Ishikawa (cell line): ENCODE measurements at regions not wholly inside any gene's neighbourhood (a gene's known extent, or its start where the extent isn't known, plus 50 kb on each side); places are given as distances from the start of the nearest gene placed in this dataset.

Experiments
- CEBPB ChIP-seq: IDR thresholded peaks from 2 replicates; pipeline ENCODE4 v1.6.1; 2012
- CREB1 ChIP-seq: IDR thresholded peaks from 2 replicates; pipeline ENCODE4 v1.6.1; 2012; ENCODE audit warnings: low read depth
- EP300 ChIP-seq: IDR thresholded peaks from 2 replicates; pipeline ENCODE4 v1.6.1; 2012; ENCODE audit warnings: borderline replicate concordance
- FOXM1 ChIP-seq: IDR thresholded peaks from 2 replicates; pipeline ENCODE4 v1.6.1; 2012; ENCODE audit warnings: low read depth, borderline replicate concordance
- MAX ChIP-seq: IDR thresholded peaks from 2 replicates; pipeline ENCODE4 v1.6.1; 2012
- NFIC ChIP-seq: IDR thresholded peaks from 2 replicates; pipeline ENCODE4 v1.6.1; 2012
- RAD21 ChIP-seq: IDR thresholded peaks from 2 replicates; pipeline ENCODE4 v1.6.1; 2012; ENCODE audit warnings: low read depth
- REST ChIP-seq: IDR thresholded peaks from 2 replicates; pipeline ENCODE4 v1.6.1; 2012; ENCODE audit warnings: low read depth, mild to moderate bottlenecking
- TAF1 ChIP-seq: IDR thresholded peaks from 2 replicates; pipeline ENCODE4 v1.6.1; 2012; ENCODE audit warnings: low read depth, mild to moderate bottlenecking
- TEAD4 ChIP-seq: IDR thresholded peaks from 2 replicates; pipeline ENCODE4 v1.6.1; 2012
- YY1 ChIP-seq: IDR thresholded peaks from 2 replicates; pipeline ENCODE4 v1.6.1; 2012; ENCODE audit warnings: low read depth
- ZBTB7A ChIP-seq: IDR thresholded peaks from 2 replicates; pipeline ENCODE4 v1.6.1; 2012; ENCODE audit warnings: low read depth

- no peak for TF ChIP-seq CREB1
- TF ChIP-seq REST, result no peak
- TF ChIP-seq FOXM1, result no peak
- TF ChIP-seq EP300, result no peak
- TF ChIP-seq RAD21, result peak; percentile 59
- TF ChIP-seq MAX, result no peak
- TF ChIP-seq TAF1, result no peak
- no peak for TF ChIP-seq ZBTB7A
- no peak for TF ChIP-seq YY1
- TF ChIP-seq NFIC, result no peak
- TF ChIP-seq TEAD4, result no peak
- no peak for TF ChIP-seq CEBPB
These were observed 71.4 kb upstream of the MPEG1 start for GRCh38 chr11:59283825-59284772.
